ENCODE measurements at regions not wholly inside any gene's neighbourhood (a gene's known extent, or its start where the extent isn't known, plus 50 kb on each side); places are given as distances from the start of the nearest gene placed in this dataset.

DNA sequence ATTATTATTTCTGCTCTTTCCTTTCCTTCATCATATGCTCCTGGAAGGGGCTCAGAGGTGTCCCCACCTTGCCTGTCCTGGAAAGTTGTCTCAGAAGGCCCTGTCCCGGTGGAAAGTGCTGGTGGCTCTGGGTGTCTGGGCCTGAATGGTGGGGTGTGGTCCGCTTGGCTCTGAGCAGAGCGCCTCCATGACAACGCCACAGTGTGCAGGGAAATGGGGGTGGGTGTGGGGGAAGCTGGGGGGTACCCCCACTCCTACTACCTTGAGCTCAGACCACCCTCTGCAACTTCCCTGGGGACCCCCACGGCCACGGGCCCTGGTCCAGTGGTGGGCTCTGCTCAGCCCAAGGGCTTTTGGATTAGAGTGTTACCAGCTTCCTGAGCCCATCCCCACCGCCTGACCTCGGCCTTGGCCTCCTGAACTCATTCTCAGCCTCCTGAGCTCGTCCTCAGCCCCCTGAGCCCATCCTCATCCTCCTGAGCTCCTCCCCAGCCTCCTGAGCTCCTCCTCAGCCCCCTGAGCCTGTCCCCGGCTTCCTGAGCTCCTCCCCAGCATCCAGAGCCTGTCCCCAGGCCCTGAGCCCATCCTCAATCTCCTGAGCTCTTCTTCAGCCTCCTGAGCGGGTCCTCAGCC, 106.4 kb upstream of the FAM20C start:
- DNase-seq: no peak

DNA sequence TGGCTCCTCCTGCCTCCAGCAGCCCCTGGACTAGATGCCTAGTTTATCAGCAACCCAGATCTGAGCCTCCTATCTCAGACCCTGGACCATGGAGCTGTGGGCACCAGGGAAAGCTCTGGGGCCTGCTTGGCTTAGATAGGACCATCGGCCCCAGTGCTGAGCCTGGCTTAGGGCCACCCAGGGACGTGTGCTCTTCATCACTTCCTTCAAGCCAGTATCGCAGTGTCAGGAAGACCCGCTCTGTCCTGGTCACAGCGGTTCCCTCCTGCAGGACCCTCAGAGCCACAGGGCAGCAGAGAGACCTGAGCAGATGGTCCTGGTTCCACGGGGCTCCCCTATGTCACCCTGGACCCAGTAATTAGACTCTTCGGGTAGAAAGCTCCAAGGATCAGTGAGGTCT, 105.7 kb upstream of the FAM20C start:
- no peak for DNase-seq

DNA sequence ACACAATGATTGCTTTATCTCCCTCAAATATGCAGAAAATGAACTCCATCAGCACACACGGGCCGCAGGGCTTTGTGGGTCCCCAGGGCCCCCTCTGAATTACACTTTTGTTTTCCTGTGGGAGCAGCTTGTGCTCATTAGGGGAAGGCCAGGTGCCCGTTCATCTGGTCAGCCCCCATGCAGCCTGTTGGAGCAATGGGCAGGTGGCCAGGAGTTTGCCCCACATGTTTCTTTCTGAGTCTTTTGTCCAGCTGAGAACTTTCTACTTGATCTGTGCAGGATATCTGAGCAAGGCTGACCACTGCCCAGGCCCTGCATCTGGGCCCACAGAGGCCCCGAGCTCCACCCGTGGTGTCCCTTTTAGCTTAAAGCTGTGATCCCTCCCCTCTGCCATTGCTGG, 105.3 kb upstream of the FAM20C start:
- peak; percentile 17 for DNase-seq

DNA sequence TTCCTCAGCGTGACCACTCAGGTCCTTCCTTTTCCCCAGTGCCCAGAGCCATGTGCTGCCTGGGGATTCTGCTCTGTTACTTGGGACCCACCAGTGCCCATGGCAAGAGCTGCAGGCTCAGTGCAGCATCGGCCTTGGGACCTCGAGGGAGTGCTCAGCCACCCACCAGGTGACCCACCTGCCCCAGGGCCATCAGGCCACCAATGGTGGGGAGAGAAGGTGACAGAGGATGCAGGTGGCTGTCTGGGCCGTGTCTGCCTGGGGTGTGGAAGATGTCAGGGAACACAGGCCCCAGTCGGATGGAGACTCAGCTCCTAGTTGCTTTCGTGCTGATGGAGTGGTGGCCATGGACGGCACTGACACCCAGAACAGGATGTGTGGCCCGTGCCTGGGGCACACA, 104.7 kb upstream of the FAM20C start:
- DNase-seq: no peak

DNA sequence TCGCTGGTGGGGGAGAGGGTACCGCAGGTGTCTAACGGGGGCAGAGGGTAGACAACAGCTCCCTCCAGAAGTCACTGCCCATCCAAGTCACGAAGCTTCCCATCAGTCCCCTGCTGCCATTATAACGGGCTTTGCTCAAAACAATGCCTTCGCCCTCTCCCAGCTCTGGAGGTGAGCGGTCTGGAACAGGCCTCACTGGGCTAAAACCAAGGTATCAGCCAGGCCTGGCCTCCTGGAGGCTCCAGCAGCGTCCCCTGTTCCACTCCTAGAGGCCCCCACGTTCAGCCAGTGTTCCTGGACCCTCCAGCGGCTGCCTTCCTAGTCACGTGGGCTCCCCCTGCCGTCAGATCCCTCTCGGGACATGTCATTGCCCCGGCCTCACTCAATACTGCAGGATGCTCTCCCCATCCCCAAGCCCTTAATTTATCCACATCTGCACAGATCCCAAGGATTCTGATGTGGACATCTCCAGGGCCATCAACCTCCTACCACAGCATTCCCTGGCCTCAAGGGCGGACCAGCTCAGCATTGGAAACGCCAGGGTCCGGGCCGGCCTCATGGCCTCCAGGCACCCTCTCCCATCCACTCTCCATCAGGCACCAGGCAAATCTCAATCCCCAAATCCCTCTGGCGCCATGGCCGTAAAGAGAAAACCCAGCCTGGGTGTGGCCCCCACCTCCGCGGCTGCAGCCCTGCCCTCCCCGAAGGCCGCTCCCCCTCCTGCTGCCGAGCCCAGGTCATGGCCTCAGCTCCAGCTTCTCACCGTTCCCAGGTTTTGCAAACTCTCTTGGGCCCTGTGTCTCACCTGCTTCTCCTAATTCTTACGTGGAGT, 104.1 kb upstream of the FAM20C start:
- DNase-seq: no peak

DNA sequence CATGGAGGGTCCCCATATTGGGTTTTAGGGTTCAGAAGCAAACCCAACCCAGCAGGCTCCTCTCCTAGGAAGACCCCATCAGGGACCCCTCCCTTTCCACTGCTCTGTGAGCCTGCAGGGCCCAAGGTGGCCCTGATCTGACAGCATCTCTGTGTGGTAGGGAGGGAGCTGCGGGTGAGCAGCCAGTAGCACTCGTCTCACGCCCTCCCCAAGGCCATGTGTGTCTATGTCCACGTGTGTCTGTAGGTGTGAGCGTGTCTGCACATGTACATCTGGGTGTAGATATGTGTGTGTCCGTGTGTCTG, 103.5 kb upstream of the FAM20C start:
- no peak for DNase-seq

DNA sequence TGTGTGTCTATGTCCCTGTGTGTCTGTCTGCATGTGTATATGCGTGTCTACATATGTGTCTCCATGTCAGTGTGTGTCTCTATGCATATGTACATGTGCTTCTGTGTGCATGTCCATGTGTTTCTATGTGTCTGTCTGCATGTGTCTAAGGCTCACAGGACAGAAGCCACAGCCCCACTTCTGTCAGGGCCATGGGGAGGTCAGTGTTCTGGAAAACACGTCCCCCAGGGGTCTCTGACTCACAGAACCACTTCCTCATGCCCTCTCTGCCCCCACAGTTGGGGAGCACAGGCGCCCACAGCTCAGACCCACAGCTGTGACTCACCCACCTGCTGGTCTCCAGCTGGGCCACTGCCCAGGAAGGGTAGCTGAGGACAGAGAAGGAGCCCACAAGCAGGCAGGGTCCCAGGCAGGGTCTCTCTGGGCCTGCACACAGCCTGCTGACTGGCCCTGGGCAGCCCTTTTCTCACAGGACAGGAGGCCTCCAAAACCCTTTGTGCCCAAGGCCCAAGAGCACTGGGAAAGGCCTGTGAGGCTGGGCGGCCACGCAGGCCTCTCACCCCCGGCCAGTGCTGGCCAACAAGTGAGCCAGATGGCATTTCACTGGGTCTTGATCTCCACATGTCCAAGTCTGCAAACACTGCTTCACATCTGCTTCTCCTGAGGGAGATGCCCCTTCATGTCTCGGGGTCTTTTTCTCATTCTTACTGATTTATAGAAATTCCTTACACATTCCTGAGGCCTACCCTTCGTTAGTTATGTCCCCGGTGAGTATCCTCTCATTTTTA, 102.9 kb upstream of the FAM20C start:
- peak; percentile 95 for DNase-seq

DNA sequence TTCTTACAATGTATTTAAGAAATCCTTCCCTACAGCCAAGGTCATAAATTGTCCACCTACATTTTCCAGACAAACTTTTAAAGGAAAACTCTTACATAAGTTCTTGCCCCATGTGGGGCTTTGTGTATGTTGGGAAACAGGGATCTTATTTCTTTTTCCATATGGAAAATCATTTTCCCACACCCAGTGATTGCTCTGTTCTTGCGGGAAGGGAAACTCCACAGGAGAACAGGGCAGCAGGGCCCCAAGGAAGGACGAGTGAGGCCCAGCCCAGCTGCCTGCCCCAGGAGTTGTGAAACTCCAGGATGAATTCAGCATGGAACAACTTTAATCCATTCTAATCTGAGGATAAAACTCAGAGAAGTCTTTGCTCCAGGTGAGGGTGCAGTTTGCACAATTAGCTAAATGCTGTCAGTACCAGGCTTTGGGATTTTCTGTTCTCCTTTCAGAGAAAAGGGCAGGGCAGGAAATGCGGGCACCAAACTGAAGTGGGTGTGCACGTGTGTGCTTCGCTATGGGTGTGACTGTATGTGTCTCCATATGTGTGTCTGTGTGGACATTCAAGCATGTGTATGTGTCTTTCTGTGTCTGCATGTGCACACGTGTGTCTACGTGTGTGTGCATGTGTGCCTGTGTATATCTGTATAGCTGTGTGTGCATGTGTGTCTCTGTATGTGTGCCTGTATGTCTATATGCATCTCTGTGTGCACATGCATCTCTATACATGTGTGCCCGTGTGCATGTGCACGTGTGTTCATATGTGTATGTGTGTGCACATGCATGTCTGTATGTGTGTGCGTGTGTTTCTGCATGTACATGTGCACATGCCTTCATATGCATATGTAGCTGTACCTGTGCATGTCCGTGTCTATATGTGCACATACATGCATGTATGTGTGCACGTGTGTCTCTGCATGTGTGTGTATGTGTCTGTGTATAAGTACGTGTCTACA, 102.0 kb upstream of the FAM20C start:
- DNase-seq: peak; percentile 91

DNA sequence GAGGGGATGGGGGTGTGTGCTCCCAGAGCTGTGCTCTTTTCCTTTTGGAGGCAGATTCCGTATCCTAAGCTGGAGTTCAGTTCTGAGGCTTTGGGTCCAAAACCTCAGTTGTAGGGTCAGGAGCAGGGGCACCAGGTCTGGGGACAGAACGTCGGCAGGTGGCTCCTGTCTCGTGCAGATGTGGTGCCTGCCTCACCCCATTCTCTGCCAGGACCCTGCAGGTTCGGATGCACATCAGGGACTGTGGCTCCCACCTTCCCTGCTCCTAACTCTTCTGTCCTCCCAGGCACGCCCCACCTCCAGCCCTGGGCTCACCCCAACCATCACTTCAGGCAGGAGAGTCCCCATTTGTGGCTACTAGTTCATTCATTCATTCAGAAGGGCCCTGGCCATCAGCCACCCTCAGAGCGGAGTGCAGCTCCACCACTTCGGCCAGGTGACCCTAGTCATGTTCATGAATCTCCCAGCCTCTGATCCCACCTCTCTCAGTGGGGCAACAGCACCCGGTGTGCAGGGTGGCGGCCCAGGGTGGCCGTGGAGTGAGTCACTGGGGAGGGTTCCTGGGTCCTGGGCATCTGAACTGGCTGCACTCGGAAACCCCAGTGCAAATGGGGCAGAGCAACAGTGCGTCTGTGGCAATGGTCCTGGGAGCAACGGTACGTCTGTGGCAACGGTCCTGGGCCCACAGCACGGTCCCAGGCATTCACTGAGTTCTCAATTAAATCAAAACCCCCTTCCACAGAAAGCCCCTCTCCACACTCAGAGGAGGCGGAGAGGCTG, 100.8 kb upstream of the FAM20C start:
- DNase-seq: no peak

DNA sequence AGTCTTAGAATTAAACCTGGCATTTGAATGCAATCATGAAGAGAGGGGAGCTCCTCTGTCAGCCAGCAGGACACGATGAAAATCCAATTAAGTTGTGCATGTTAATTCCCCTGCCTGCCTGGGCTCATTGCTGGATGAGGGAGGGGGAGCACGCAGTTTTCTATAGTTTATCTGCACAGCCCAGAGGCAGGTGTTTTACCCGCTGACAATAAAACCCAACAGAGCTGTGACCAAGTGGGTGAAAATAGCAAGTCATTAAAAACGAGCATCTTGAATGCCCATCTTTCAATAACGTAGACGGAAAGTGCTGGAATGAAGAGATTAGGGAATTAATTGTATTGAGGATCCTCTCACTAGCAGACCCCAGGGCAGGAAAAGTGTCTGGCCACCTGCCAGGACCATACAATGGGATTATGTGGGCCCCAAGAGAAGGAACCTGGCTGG, 100.1 kb upstream of the FAM20C start:
- no peak for DNase-seq

DNA sequence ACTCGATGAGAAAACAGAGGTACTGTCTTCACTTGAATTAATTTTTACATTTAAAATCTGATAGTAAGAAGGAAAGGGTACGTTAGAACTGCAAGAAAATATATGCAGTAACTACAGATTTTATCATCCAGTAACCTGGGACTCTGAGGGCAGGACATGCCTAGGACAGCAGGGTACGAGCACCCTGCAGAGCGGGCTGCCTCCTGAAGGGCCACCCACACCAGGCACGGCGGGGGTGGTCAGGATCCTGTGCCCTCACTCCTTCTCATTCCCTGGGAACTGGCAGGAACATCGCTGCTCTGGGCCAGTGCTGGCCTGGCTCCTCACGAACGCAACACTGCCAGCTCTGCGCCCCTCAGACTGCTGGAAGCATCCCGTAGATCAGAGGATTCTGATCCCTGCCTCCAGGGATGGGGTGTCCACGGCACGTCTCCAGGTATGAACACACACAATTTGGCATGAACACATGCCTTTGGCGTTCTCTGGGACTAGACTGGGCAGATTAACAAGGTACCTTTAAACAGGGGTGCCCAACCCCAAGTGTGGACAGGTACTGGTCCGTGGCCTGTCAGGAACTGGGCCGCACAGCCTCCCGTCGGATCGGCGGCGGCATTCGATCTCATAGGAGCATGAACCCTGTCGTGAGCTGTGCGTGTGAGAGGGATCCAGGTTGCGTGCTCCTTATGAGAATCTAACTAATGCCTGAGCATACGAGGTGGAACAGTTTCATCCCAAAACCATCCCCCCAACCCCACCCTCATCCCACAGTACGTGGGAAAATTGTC, 99.3 kb upstream of the FAM20C start:
- no peak for DNase-seq

DNA sequence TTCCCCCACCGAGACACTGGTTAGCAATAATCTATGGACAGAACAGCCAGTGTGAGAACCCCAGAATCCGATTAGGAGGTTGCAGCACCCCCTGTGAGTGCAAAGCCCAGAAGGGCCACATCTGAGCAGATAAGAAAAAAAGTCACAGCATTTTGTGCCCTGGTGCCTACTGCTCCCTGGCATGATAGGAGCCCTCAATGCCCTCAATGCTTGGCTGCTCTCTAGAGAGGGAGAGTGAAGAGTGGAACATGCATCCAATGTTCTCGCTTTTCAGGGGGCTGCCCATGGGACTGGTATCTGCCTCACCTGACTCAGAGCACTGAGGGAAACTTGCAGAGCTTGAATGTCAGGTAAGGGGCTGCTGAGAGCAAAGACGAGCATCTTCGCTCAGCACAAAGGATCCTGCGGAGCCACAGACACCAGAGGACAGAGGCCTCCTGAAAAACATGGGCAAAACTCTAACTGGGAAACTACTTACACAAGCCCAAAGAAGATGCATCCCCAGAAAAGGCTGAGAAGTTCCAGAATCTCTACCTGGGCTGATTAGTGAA, 98.0 kb upstream of the FAM20C start:
- no peak for DNase-seq

DNA sequence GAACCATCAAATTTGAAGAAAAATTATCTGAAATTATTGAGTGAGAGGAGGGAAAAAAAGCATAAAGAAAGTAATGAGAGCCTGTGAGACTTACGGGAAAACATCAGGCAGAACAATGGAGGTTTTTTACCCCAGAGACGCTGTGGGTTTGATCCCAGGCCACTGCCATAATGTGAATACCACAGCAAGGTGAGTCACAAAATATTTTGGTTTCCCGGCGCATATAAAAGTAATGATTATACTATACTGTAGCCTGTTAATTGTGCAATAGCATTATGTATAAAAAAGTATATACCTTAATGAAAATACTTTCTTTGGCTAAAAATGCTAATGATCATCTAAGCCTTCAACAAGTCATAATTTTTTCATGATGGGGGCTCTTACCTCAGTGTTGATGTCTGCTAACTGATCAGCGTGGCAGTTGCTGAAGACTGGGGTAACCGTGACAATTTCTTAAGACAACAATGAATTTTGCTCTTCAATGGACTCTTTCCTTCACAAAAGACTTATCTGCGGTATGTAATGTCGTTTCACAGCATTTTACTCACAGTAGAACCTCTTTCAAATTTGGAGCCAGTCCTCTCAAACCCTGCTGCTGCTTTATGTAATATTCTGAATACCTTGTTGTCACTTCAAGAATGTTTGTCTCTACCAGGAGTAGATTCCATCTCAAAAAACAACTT, 97.0 kb upstream of the FAM20C start:
- peak; percentile 90 for DNase-seq

DNA sequence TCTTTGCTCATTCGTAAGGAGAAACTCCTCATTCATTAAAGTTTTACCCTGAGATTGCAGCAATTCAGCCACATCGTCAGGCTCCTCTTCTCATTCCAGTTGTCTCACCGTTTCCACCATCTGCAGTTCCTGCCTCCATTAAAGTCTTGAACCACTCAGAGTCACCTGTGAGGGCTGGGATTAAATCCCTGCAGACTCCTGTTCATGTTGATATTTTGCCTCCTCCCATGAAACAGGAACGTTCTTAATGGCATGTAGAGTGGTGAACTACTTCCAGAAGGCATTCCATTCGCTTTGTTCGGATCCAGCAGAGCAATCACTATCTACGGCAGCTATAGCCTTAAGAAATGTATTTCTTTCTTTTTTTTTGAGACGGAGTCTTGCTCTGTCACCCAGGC, 96.5 kb upstream of the FAM20C start:
- peak; percentile 71 for DNase-seq

DNA sequence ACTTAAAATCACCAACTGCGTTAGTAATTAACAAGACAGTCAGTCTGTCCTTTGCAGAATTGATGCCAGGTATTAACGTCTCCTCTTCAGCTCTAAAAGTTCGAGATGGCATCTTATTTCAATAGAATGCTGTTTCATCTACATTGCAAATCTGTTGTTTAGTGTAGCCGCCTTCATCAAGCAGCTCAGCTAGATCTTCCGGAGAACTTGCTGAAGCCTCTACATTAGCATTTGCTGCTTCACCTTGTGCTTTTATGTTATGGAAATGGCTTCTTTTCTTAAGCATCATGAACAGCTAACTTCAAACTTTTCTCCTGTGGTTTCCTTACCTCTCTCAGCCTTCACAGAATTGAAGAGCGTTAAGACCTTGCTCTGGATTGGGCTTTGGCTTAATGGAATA, 95.5 kb upstream of the FAM20C start:
- no peak for DNase-seq

DNA sequence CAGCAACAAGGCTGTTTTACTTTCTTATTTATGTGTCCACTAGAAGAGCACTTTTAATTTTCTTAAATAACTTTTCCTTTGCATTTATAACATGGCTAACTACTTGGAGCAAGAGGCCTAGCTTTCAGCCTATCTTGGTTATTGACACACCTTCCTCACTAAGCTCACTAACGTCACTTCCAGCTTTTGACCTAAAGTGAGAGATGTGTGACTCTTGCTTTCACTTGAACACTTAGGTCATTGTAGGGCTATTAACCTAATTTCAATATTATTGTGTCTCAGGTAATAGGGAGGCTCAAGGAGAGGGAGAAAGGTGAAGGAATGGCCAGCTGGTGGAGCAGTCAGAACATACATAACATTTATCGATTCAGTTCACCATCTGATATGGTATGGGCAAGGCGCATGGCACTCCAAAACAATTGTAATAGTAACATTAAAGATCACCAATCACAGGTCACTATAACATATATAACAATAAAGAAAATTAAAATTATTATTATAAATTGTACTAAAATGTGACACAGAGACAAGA, 95.0 kb upstream of the FAM20C start:
- DNase-seq: no peak

DNA sequence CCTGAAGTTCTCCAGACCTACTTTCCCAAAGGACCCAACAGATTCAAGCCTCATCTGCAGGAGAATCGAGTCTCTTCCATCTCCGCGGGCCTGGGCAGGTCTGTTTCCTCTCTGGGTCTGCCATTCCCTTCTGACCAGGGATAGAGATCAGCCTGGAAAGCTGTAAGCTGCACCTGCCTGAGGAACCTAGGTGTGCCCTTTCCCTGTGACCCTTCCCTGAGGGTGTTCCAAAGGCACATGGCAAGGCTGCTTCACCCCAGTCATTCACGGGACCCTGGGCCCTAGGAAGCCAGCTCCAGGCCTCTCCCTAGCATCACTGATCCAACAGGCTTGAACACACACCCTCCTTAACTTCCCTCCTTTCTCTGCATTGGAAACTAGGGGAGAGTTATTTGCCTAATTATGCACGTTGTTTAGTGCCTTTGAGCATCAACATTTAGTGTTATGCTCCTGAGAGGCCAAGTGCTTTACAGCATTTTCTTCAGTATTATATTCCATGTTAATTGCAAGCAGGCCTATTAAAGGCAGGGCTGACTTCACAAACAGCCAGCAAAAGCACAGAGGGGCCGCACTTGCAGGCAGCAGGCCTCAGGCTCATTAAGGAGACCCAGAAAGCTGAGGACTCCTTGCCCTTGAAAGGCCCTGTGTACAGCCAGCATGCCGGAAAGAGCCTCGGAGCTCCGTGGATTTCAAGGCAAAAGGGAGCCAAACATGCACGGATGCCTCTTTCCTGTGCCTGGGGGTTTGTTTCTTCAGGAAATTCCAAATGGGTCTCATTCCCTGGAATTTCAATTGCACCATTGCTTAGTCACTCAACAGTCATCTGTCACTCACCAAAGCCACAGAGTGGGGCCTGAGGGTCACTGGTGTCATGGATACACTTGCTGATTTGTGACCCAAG, 91.0 kb upstream of the FAM20C start:
- peak; percentile 83 for DNase-seq

DNA sequence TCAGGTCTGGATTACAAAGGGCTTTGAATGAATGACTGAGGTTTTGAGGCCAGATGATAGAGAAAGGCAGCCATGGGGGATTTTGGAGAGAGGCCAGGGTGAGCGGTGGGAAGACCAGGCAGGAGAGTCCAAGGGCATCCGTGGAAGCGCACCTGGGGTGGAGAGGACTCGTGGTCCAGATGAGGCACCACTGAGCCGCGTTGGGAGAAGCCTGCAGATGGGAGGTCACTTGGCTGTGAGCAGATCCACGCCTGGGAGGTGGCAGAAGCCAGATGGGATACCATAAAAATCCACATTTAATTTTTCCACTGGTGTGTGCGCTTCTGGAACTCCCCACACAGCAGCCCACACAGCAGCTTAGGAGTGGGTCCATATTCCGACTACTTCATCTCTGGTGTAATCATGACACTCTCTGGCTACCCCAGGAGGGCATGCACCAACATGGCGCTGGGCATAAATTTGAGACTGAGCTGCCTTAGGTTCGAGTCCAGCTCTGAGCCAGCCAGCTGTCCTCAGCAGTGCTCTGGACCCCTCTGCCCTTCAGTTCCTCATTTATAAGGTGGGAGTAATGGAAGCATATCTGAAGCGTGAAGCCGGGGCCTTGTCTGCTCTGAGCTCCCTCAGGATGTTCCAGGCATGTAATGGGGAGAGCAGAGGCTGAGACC, 90.2 kb upstream of the FAM20C start:
- DNase-seq: no peak

Measured in fibroblast of upper back skin (primary cell).